K562 (cell line): ENCODE measurements at regions not wholly inside any gene's neighbourhood (a gene's known extent, or its start where the extent isn't known, plus 50 kb on each side); places are given as distances from the start of the nearest gene placed in this dataset.

Source experiments
- ATAC-seq: fragments of 200-7000 bp; cut with Tn5 transposase; 3 replicates; pipeline ENCODE4 v1.9.1; 2020; ENCODE audit warnings: moderate library complexity
- BruUV-seq: library from RNA; stranded (reverse); fragments of 400-500 nt; replicated peaks from 2 replicates; lab custom pipeline; 2021; lab: Mats Ljungman, UMichigan
- CTCF ChIA-PET: fragments of 300-600 bp; formaldehyde crosslinking; extraction: SDS; loops from one replicate; lab custom pipeline; 2021; ENCODE audit warnings: low intra/inter-chr PET ratio; lab: Yijun Ruan, JAX
- POLR2A ChIA-PET: fragments of 300-600, 350-650 bp; sonication (Branson Sonifier 250); formaldehyde crosslinking; extraction: SDS; loops from one replicate; lab custom pipeline; 2021; ENCODE audit warnings: antibody characterized with exemption, inconsistent platforms; lab: Yijun Ruan, JAX
- DNase-seq, 4 experiments: peaks; one replicate each; pipeline versions ENCODE4 v3.0.0 to v3.0.0-alpha.2; 2011 to 2018; ENCODE audit warnings: low spot score in 3 of 4, mixed read lengths in 3 of 4; ENCODE audit errors: extremely low read depth in 1 of 4
- FAIRE-seq: peaks from 2 replicates; lab custom pipeline; 2011; peaks lifted over from hg19 to GRCh38; lab: Jason Lieb, UNC
- H2AFZ ChIP-seq: 2 replicates; pipeline ENCODE4 v1.6.0; 2011; ENCODE audit warnings: low read depth, low read length, control low read depth, inconsistent platforms
- H3K27ac ChIP-seq: fragments of 200-600 bp; 3 replicates; pipeline ENCODE4 v1.8.0; 2011; ENCODE audit warnings: low read depth, mild to moderate bottlenecking, control low read depth, inconsistent platforms, low read length, moderate library complexity, mixed read lengths; ENCODE audit errors: extremely low read depth
- H3K27me3 ChIP-seq, 2 experiments: fragments of 300-600 bp in 1 of 2; 2 replicates in 1 of 2; 3 replicates in 1 of 2; pipeline versions ENCODE4 v1.6.0 to v1.8.0; 2011; ENCODE audit warnings: inconsistent platforms in 2 of 2, low read length in 2 of 2, mild to moderate bottlenecking in 1 of 2, mixed read lengths in 1 of 2, moderate library complexity in 1 of 2; ENCODE audit not compliant: control insufficient read depth in 2 of 2, insufficient read depth in 2 of 2
- H3K36me3 ChIP-seq: fragments of 300-600 bp; 3 replicates; pipeline ENCODE4 v1.8.0; 2011; ENCODE audit warnings: mild to moderate bottlenecking, low read length, inconsistent platforms; ENCODE audit not compliant: control insufficient read depth, insufficient read depth
- H3K4me1 ChIP-seq, 2 experiments: fragments of 200-600 bp in 1 of 2; replicated peaks in 1 of 2; 2 replicates in 1 of 2; 3 replicates in 1 of 2; pipeline versions ENCODE4 v1.5.1 to v1.8.0; 2011; ENCODE audit warnings: inconsistent platforms in 2 of 2, low read length in 2 of 2, mild to moderate bottlenecking in 1 of 2, mixed read lengths in 1 of 2, moderate library complexity in 1 of 2; ENCODE audit not compliant: control insufficient read depth in 2 of 2, insufficient read depth in 2 of 2
- H3K4me2 ChIP-seq: 2 replicates; pipeline ENCODE4 v1.6.1; 2011; ENCODE audit warnings: low read length, control low read depth, inconsistent platforms, mixed read lengths; ENCODE audit not compliant: insufficient read depth
- H3K4me3 ChIP-seq: fragments of 200-600 bp; sonication (generic), shearing (Covaris generic); 2 replicates; pipeline ENCODE4 v1.5.1; 2016; ENCODE audit warnings: control low read depth, inconsistent platforms
- H3K79me2 ChIP-seq: fragments of 200-600 bp; 3 replicates; pipeline ENCODE4 v1.8.0; 2011; ENCODE audit warnings: low read length, inconsistent platforms; ENCODE audit not compliant: control insufficient read depth, insufficient read depth
- H3K9ac ChIP-seq, 2 experiments: 2 replicates each; pipeline versions ENCODE4 v1.6.0 to v1.6.1; 2011; ENCODE audit warnings: low read depth in 2 of 2, low read length in 2 of 2, control low read depth in 1 of 2, inconsistent platforms in 1 of 2, mild to moderate bottlenecking in 1 of 2, mixed read lengths in 1 of 2; ENCODE audit not compliant: insufficient read depth in 1 of 2
- H3K9me1 ChIP-seq: one replicate; pipeline ENCODE4 v1.6.0; 2011; ENCODE audit warnings: inconsistent platforms, mild to moderate bottlenecking, low read length, moderate library complexity; ENCODE audit not compliant: control insufficient read depth, insufficient read depth
- H3K9me3 ChIP-seq: replicated peaks from 2 replicates; pipeline ENCODE4 v1.5.1; 2011; ENCODE audit warnings: low read depth, low read length, inconsistent platforms; ENCODE audit not compliant: control insufficient read depth, insufficient read depth
- H4K20me1 ChIP-seq: replicated peaks from 2 replicates; pipeline ENCODE4 v1.6.1; 2011; ENCODE audit warnings: low read length, inconsistent platforms, mixed read lengths; ENCODE audit not compliant: control insufficient read depth, insufficient read depth
- CEBPB ChIP-seq: fragments of 450-650 bp; IDR thresholded peaks from 2 replicates; pipeline ENCODE4 v1.6.1; 2016; ENCODE audit warnings: missing genetic modification characterization, missing compliant biosample characterization
- CEBPG ChIP-seq, 3 experiments: fragments of 200-800 bp in 1 of 3; sonication (Bioruptor generic) in 1 of 3; sonication (generic) in 1 of 3; formaldehyde crosslinking in 1 of 3; IDR thresholded peaks in 2 of 3; conservative IDR thresholded peaks in 1 of 3; 2 replicates each; pipeline versions ENCODE4 v1.6.1 to v1.8.0; 2016 to 2022; ENCODE audit warnings: missing compliant biosample characterization in 2 of 3, missing genetic modification characterization in 2 of 3, mild to moderate bottlenecking in 1 of 3, missing genetic modification reagents in 1 of 3
- NR4A1 ChIP-seq, 2 experiments: fragments of 250-450 bp in 1 of 2; fragments of 450-650 bp in 1 of 2; sonication (Bioruptor Pico) in 1 of 2; IDR thresholded peaks; 2 replicates each; pipeline versions ENCODE4 v1.4.0 to v1.6.1; 2016 to 2020; ENCODE audit warnings: mild to moderate bottlenecking in 2 of 2, missing compliant biosample characterization in 1 of 2, missing genetic modification characterization in 1 of 2, moderate library complexity in 1 of 2
- ZNF384 ChIP-seq: IDR thresholded peaks from 2 replicates; pipeline ENCODE4 v1.6.1; 2012; ENCODE audit warnings: low read depth, low read length, improper control_type of control experiment
- WGBS: fragments of 100-300 bp; shearing (Covaris generic); methylation state at CpG from one replicate; pipeline ENCODE4 v1.1.6; 2016; ENCODE audit warnings: low coverage, mixed read lengths; ENCODE audit not compliant: insufficient coverage; ENCODE audit errors: missing lambda C conversion rate; 5-methylcytosine and 5-hydroxymethylcytosine counted together
- in situ Hi-C: fragments of 300-500 bp; cut with MboI; formaldehyde crosslinking; loops from 4 replicates; pipeline ENCODE4 v1.15.0; 2018; ENCODE audit warnings: inconsistent platforms, mixed read lengths
- intact Hi-C: fragments of 100-400 bp; cut with micrococcal nuclease; formaldehyde crosslinking; loops from 2 replicates; pipeline ENCODE4 v1.14.2; 2022
- TF ChIP-seq, protein P1 (sequence below), 2 experiments: fragments of 450-650 bp in 1 of 2; sonication (generic) in 1 of 2; formaldehyde crosslinking in 1 of 2; IDR thresholded peaks; 2 replicates each; pipeline versions ENCODE4 v1.7.1 to v1.9.0; 2016 to 2022; ENCODE audit warnings: inconsistent platforms in 1 of 2, mild to moderate bottlenecking in 1 of 2, missing genetic modification reagents in 1 of 2

DNA sequence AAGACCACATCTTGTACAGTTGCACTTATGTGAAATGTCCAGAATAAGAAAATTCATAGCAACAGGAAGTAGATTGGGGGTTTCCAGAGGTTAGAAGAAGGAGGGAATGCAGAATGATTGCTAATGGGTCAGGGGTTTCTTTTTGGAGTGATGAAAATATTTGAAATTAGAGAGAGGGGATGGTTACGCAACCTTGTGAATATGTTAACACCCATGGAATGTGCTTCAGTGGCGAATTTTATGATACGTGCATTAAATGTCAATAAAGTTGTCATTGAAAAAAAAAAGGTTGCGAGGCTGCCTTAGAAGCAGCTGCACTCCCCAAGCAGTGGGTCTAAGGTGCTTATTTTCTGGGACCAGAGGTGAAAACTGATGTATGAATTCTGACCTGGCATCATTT lies 64.4 kb upstream of the SUB1 start:
- in situ Hi-C loops, result no loop called here
- TF ChIP-seq CEBPG (CRISPR knock-in tag; IDR thresholded peaks at IDR 0.05) (no peak), CEBPG (tag; conservative IDR thresholded peaks at IDR 0.05 in 1 of 2, IDR thresholded peaks at IDR 0.05 in 1 of 2) (peak; percentile 61 to 86), CEBPB (tag) (peak; percentile 78), ZNF384 (peak; percentile 84), NR4A1 (CRISPR knock-in tag; IDR thresholded peaks at IDR 0.05) (no peak), NR4A1 (tag; IDR thresholded peaks at IDR 0.05) (no peak)
- TF ChIP-seq, protein P1, sequence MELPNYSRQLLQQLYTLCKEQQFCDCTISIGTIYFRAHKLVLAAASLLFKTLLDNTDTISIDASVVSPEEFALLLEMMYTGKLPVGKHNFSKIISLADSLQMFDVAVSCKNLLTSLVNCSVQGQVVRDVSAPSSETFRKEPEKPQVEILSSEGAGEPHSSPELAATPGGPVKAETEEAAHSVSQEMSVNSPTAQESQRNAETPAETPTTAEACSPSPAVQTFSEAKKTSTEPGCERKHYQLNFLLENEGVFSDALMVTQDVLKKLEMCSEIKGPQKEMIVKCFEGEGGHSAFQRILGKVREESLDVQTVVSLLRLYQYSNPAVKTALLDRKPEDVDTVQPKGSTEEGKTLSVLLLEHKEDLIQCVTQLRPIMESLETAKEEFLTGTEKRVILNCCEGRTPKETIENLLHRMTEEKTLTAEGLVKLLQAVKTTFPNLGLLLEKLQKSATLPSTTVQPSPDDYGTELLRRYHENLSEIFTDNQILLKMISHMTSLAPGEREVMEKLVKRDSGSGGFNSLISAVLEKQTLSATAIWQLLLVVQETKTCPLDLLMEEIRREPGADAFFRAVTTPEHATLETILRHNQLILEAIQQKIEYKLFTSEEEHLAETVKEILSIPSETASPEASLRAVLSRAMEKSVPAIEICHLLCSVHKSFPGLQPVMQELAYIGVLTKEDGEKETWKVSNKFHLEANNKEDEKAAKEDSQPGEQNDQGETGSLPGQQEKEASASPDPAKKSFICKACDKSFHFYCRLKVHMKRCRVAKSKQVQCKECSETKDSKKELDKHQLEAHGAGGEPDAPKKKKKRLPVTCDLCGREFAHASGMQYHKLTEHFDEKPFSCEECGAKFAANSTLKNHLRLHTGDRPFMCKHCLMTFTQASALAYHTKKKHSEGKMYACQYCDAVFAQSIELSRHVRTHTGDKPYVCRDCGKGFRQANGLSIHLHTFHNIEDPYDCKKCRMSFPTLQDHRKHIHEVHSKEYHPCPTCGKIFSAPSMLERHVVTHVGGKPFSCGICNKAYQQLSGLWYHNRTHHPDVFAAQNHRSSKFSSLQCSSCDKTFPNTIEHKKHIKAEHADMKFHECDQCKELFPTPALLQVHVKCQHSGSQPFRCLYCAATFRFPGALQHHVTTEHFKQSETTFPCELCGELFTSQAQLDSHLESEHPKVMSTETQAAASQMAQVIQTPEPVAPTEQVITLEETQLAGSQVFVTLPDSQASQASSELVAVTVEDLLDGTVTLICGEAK (IDR thresholded peaks at IDR 0.05), result peak; percentile 89
- TF ChIP-seq, protein P1 (CRISPR knock-in tag; IDR thresholded peaks at IDR 0.05), result peak; percentile 88

More for the DNA sequence above, 64.4 kb upstream of the SUB1 start:
- H3K4me1 ChIP-seq, result peaks cover 0 to 4% of the 10 kb centered on the region in 2 experiments; a peak in 1 of 5 replicates
- no peak overlapping the region for H3K27ac ChIP-seq
- no peaks in the 10 kb centered on the region for H3K9me3 ChIP-seq
- ATAC-seq (no peak), DNase-seq (no peak), FAIRE-seq (no peak)
- no peak overlapping the region for H3K4me3 ChIP-seq
- 0% methylated on average over 4 of the region's 4 CpGs for WGBS
- H3K9ac ChIP-seq, result no peak overlapping the region
- no peaks in the 10 kb centered on the region for H3K9me1 ChIP-seq
- no TSS peak for BruUV-seq
- H2AFZ ChIP-seq, result no peak overlapping the region
- H3K27me3 ChIP-seq, result peaks cover 30 to 35% of the 10 kb centered on the region in 2 experiments
- CTCF ChIA-PET, result no interaction called here
- intact Hi-C loops, result no loop called here
- POLR2A ChIA-PET, result no interaction called here
- H3K79me2 ChIP-seq, result no peaks in the 10 kb centered on the region
- H3K4me2 ChIP-seq, result no peak overlapping the region
- no peaks in the 10 kb centered on the region for H3K36me3 ChIP-seq
- H4K20me1 ChIP-seq, result no peaks in the 10 kb centered on the region
